HG03342 (cell line): ENCODE measurements at regions not wholly inside any gene's neighbourhood (a gene's known extent, or its start where the extent isn't known, plus 50 kb on each side); places are given as distances from the start of the nearest gene placed in this dataset.

Experiments used
- ATAC-seq: cut with Tn5 transposase; IDR thresholded peaks from one replicate; pipeline ENCODE4 v1.9.1; 2021; ENCODE audit warnings: mild to moderate bottlenecking, moderate library complexity; ENCODE audit not compliant: unreplicated experiment

GRCh38 chr2:8541223-8541622 lies 140.6 kb upstream of the ID2 start:
- no peak for ATAC-seq

GRCh38 chr2:8541636-8542035 lies 140.2 kb upstream of the ID2 start:
- no peak for ATAC-seq

- no peak for ATAC-seq
These were observed 139.3 kb upstream of the ID2 start for GRCh38 chr2:8542381-8543059.

- peak; percentile 21 for ATAC-seq
These were observed 138.8 kb upstream of the ID2 start for GRCh38 chr2:8543060-8543382.

GRCh38 chr2:8543383-8544170 lies 138.3 kb upstream of the ID2 start:
- peak; percentile 69 for ATAC-seq

GRCh38 chr2:8544171-8544785 lies 137.6 kb upstream of the ID2 start:
- no peak for ATAC-seq

- peak; percentile 53 for ATAC-seq
These were observed 136.8 kb upstream of the ID2 start for GRCh38 chr2:8544786-8545694.

- ATAC-seq, result no peak
These were observed 135.9 kb upstream of the ID2 start for GRCh38 chr2:8545695-8546611.

GRCh38 chr2:8546612-8547283 lies 135.1 kb upstream of the ID2 start:
- no peak for ATAC-seq

GRCh38 chr2:8547284-8548064 lies 134.4 kb upstream of the ID2 start:
- no peak for ATAC-seq

GRCh38 chr2:8548065-8548618 lies 133.7 kb upstream of the ID2 start:
- no peak for ATAC-seq

- ATAC-seq, result no peak
These were observed 133.2 kb upstream of the ID2 start for GRCh38 chr2:8548619-8549150.

- ATAC-seq, result no peak
These were observed 132.5 kb upstream of the ID2 start for GRCh38 chr2:8549273-8549922.

- ATAC-seq, result no peak
These were observed 131.9 kb upstream of the ID2 start for GRCh38 chr2:8549942-8550341.

GRCh38 chr2:8550481-8550880 lies 131.4 kb upstream of the ID2 start:
- ATAC-seq, result no peak

GRCh38 chr2:8550937-8551621 lies 130.8 kb upstream of the ID2 start:
- no peak for ATAC-seq

- peak; percentile 65 for ATAC-seq
These were observed 130.2 kb upstream of the ID2 start for GRCh38 chr2:8551622-8552074.
